ENCODE measurements at regions not wholly inside any gene's neighbourhood (a gene's known extent, or its start where the extent isn't known, plus 50 kb on each side); places are given as distances from the start of the nearest gene placed in this dataset.

DNA sequence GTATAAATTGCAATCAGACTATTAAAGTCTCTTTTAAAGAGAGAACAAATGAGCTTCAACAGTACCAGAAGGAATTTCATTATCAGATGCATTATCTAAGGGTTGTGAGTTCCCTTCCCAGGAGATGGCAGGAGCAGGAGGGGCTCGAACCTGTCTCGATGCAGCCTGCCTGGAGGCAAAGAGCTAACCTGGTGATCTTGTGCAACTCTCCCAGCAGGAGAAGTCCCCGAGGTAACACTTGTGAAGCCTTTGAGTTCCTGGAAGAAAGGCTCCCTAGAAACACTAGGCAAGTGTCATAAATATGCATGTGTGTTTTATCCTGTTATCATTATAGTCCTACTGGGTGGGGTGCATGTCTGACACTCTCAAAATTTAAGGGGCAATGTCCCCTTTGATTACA is 232.2 kb upstream of the ARID1B start:
- H3K14ac ChIP-seq (replicated peaks; ENCODE audit: low read depth, low read length): no peak overlapping the region
- no peak overlapping the region for H2BK120ac ChIP-seq (ENCODE audit: low read depth, low read length)
- no peak overlapping the region for H2BK15ac ChIP-seq (ENCODE audit: low read depth, low read length)
- no peak overlapping the region for H3K4me3 ChIP-seq (ENCODE audit: insufficient read depth, low read depth, low read length)
- H3K9me3 ChIP-seq (ENCODE audit: control insufficient read depth, insufficient read depth, low read length): no peaks in the 10 kb centered on the region
- no peak overlapping the region for H3K56ac ChIP-seq (ENCODE audit: extremely low read depth, insufficient read depth, low read length)
- H2AFZ ChIP-seq (replicated peaks; ENCODE audit: low read length, poor library complexity): no peak overlapping the region
- no peak overlapping the region for H2BK20ac ChIP-seq (ENCODE audit: low read depth, low read length)
- no peak overlapping the region for H3K4ac ChIP-seq (ENCODE audit: low read depth, low read length)
- H3K4me2 ChIP-seq (ENCODE audit: low read depth, low read length): no peak overlapping the region
- H4K5ac ChIP-seq (ENCODE audit: low read depth, low read length): no peak overlapping the region
- no CpG with 5 or more reads among the region's 3 CpGs for WGBS, 2 experiments (ENCODE audit: extremely low coverage in 2 of 2, insufficient read length in 1 of 2)
- no peak overlapping the region for H2AK9ac ChIP-seq (replicated peaks; ENCODE audit: low read depth, low read length, poor library complexity)
- H3K79me1 ChIP-seq (ENCODE audit: low read depth in 1 of 2, low read length in 2 of 2): no peaks in the 10 kb centered on the region
- TF ChIP-seq NFE2L2 (IDR thresholded peaks at IDR 0.05; ENCODE audit: low read depth, low read length): no peak
- no peak for TF ChIP-seq BHLHE40 (IDR thresholded peaks at IDR 0.05; ENCODE audit: low read depth, low read length)
- TF ChIP-seq SMC3 (IDR thresholded peaks at IDR 0.05; ENCODE audit: low read depth, low read length): no peak
- no peak for TF ChIP-seq RFX5 (IDR thresholded peaks at IDR 0.05; ENCODE audit: low read depth, low read length)
- no peak for TF ChIP-seq CEBPB (IDR thresholded peaks at IDR 0.05; ENCODE audit: low read depth, low read length)
- TF ChIP-seq RAD21 (IDR thresholded peaks at IDR 0.05; ENCODE audit: low read length): no peak
- no peak for TF ChIP-seq CHD1 (IDR thresholded peaks at IDR 0.05; ENCODE audit: low read depth, low read length)
- TF ChIP-seq RCOR1 (IDR thresholded peaks at IDR 0.05; ENCODE audit: insufficient replicate concordance, low read length): no peak
- no peak for TF ChIP-seq MXI1 (IDR thresholded peaks at IDR 0.05; ENCODE audit: borderline replicate concordance, low read depth, low read length)
- no peak for TF ChIP-seq FOS (IDR thresholded peaks at IDR 0.05; ENCODE audit: low read depth, low read length)
- no peak for TF ChIP-seq POLR2A (IDR thresholded peaks at IDR 0.05; ENCODE audit: low read depth, low read length)
- TF ChIP-seq, protein P1, sequence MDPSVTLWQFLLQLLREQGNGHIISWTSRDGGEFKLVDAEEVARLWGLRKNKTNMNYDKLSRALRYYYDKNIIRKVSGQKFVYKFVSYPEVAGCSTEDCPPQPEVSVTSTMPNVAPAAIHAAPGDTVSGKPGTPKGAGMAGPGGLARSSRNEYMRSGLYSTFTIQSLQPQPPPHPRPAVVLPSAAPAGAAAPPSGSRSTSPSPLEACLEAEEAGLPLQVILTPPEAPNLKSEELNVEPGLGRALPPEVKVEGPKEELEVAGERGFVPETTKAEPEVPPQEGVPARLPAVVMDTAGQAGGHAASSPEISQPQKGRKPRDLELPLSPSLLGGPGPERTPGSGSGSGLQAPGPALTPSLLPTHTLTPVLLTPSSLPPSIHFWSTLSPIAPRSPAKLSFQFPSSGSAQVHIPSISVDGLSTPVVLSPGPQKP (IDR thresholded peaks at IDR 0.05; ENCODE audit: borderline replicate concordance, low read depth, low read length): no peak
- no peak for TF ChIP-seq MAFK (IDR thresholded peaks at IDR 0.05; ENCODE audit: low read depth, low read length)
- TF ChIP-seq, protein P2, sequence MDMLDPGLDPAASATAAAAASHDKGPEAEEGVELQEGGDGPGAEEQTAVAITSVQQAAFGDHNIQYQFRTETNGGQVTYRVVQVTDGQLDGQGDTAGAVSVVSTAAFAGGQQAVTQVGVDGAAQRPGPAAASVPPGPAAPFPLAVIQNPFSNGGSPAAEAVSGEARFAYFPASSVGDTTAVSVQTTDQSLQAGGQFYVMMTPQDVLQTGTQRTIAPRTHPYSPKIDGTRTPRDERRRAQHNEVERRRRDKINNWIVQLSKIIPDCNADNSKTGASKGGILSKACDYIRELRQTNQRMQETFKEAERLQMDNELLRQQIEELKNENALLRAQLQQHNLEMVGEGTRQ (IDR thresholded peaks at IDR 0.05; ENCODE audit: low read depth, low read length): no peak
- TF ChIP-seq MAZ (IDR thresholded peaks at IDR 0.05; ENCODE audit: borderline replicate concordance, low read depth, low read length): no peak
- TF ChIP-seq, protein P3, sequence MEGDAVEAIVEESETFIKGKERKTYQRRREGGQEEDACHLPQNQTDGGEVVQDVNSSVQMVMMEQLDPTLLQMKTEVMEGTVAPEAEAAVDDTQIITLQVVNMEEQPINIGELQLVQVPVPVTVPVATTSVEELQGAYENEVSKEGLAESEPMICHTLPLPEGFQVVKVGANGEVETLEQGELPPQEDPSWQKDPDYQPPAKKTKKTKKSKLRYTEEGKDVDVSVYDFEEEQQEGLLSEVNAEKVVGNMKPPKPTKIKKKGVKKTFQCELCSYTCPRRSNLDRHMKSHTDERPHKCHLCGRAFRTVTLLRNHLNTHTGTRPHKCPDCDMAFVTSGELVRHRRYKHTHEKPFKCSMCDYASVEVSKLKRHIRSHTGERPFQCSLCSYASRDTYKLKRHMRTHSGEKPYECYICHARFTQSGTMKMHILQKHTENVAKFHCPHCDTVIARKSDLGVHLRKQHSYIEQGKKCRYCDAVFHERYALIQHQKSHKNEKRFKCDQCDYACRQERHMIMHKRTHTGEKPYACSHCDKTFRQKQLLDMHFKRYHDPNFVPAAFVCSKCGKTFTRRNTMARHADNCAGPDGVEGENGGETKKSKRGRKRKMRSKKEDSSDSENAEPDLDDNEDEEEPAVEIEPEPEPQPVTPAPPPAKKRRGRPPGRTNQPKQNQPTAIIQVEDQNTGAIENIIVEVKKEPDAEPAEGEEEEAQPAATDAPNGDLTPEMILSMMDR (conservative IDR thresholded peaks at IDR 0.05; ENCODE audit: low read depth, low read length): no peak
- no TSS peak for BruUV-seq (replicated peaks)
- in situ Hi-C loops (cut with MboI; ENCODE audit: low sequenced_read_pairs): no loop called here
- no peak overlapping the region for H3K27ac ChIP-seq (ENCODE audit: insufficient read depth, low read length)
- ATAC-seq (ENCODE audit: low read depth) (no peak), DNase-seq (no peak)
- no peak overlapping the region for H3K9ac ChIP-seq (ENCODE audit: low read depth, low read length)
- H3K9me1 ChIP-seq (ENCODE audit: insufficient read depth, low read length): no peaks in the 10 kb centered on the region
- H2BK5ac ChIP-seq (ENCODE audit: low read depth, low read length, poor library complexity, severe bottlenecking): no peak overlapping the region
- H2AK5ac ChIP-seq (ENCODE audit: low read depth, low read length): no peak overlapping the region
- ChIA-PET POLR2A (ENCODE audit: unreplicated experiment) (no interaction called here), CTCF (no interaction called here)
- H3K36me3 ChIP-seq (ENCODE audit: control insufficient read depth, insufficient read depth, low read length): no peaks in the 10 kb centered on the region
- no peak overlapping the region for H3K23ac ChIP-seq (ENCODE audit: low read depth, low read length)
- dilution Hi-C loops (cut with HindIII; ENCODE audit: low sequenced_read_pairs, unreplicated experiment): no loop called here
- H4K91ac ChIP-seq (ENCODE audit: insufficient read depth, low read depth, low read length): no peak overlapping the region
- intact Hi-C loops (cut with micrococcal nuclease): no loop called here
- H3K4me1 ChIP-seq (ENCODE audit: control insufficient read depth, insufficient read depth, low read length): no peaks in the 10 kb centered on the region
- H3K27me3 ChIP-seq (ENCODE audit: control insufficient read depth, insufficient read depth, low read length): peaks cover 2% of the 10 kb centered on the region; the same call in 1 of the 2 replicates
- H4K20me1 ChIP-seq (ENCODE audit: insufficient read depth, low read length): no peaks in the 10 kb centered on the region
- no peak overlapping the region for H4K8ac ChIP-seq (ENCODE audit: low read depth in 2 of 2, low read length in 2 of 2)
- no peak overlapping the region for H3K18ac ChIP-seq (ENCODE audit: low read depth, low read length)
